ENCODE measurements at regions not wholly inside any gene's neighbourhood (a gene's known extent, or its start where the extent isn't known, plus 50 kb on each side); places are given as distances from the start of the nearest gene placed in this dataset.

GRCh38 chr21:28826569-28826968 is 166.1 kb downstream of the LTN1 start:
- DNase-seq (ENCODE audit: low read depth) = no peak

- DNase-seq (ENCODE audit: low read depth) = no peak
These were observed 166.7 kb downstream of the LTN1 start for GRCh38 chr21:28826021-28826420.

DNA sequence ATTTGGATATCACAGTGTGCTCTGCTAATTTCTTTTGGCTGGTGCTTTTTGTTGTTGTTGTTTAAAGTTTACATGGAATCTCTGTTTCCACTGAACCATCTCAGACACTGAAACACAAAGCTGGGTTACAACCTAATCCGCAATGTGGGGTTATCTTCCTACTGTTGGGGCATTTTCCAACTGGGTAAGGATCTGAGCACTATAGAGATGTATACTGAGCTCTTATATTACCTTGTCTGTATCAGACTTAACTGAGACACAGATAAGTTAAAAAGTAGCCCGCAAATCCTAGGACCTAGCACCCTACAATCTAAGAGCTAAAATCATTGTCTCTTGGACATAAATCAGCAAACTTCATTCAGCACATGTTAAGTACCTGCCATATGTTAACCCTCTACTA is 169.2 kb downstream of the LTN1 start:
- DNase-seq (ENCODE audit: low read depth) = no peak

DNA sequence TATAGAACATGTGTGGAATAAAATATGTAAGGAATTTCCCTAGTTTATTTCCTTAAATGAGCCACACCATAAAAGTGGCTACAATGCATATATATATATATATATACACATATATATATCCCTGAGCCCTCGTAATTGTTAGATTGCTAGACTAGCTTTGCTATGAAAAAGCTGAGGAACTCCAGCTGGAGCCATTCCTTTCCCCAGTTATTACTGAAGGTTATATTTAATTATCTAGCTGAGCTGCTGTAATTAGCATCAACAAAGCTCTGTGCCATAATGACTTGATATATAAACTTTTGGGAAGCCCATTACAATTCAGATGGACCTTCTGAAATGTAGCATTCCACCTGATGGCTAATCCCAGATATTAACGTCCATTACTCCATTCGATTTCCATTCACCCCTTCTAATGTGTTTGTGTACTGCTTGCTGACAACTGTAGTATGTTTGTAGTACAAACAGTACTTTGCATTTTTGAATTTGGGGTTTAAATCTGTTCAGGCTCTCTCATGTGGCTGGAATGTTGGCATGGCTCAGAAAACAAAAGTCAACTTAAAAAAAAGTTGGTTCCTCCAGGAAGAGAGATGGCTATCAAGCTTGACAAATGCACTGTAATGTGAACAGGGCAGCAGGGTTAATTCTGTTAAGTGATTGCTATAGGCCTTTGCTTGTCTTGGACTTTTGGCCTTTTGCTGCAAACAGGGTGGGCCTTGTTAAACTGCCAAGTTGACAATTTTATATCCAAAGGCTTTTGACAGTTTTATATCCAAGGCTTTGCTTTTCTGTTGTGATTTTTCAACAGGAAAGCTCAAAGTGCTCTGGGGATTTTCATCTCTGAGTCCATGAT is 170.0 kb downstream of the LTN1 start:
- no peak for DNase-seq (ENCODE audit: low read depth)

- DNase-seq (ENCODE audit: low read depth) = no peak
These were observed 170.6 kb downstream of the LTN1 start for GRCh38 chr21:28822123-28822399.

GRCh38 chr21:28821276-28822122 is 171.2 kb downstream of the LTN1 start:
- DNase-seq (ENCODE audit: low read depth) = no peak

DNA sequence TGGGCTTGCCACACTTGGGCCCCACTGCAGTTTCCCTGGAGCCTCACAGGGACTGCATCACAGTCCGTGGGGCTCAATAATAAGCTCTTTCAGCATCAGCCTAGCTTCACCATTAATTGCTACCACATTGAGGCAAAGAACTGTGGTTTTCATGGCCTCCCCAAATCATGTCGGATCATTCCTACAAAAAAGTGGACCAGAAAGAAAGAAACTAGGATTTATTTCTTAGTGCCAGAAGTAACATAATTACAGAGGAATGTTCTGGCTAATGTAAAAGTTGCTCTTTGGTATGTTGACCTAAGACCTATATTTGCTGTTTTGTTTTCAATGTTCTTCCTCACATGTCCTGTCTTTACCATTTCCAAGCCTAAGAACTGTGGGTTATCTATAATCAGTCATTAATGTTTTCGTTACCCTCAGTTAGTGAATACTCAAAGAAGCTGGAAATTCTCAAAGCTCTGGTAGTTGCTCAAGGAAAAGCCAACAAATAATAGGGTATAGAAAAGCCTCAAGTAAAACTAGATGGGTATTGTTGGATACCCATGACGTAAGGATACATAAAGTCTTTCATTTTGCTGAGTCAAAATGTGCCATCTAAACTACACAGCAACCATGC is 173.9 kb downstream of the LTN1 start:
- DNase-seq (ENCODE audit: low read depth) = no peak

DNA sequence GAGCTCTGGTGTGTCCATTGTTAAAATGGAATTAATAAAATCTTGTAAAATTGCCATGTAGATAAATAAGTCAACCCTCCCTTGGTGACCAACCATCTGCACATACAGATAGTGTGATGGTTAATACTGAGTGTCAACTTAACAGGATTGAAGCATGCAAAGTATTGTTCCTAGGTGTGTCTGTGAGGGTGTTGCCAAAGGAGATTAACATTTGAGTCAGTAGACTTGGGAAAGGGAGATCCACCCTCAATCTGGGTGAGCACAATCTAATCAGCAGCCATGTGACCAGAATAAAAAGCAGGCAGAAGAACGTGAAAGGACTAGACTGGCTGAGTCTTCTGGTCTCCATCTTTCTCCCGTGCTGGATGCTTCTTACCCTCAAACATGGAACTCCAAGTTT is 174.8 kb downstream of the LTN1 start:
- DNase-seq (ENCODE audit: low read depth) = no peak

DNA sequence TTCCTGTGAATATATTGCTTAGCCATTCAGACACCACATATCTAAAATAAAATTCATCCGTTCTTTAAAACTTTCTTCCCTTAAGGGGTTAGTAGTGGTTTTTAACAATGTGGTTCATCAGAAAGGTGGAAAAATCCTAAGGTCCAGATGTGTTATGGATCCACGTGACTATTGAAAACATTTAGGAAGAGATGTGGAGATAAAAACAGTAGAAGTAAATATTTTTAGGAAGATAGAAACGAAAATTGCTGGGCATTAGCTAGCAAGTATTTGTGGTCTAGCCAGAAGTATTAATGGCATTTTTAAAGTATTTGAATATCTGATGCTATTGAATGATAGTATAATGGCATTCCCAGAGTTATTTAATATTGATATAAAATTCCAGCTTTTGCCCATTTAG is 180.8 kb downstream of the LTN1 start:
- no peak for DNase-seq (ENCODE audit: low read depth)

DNA sequence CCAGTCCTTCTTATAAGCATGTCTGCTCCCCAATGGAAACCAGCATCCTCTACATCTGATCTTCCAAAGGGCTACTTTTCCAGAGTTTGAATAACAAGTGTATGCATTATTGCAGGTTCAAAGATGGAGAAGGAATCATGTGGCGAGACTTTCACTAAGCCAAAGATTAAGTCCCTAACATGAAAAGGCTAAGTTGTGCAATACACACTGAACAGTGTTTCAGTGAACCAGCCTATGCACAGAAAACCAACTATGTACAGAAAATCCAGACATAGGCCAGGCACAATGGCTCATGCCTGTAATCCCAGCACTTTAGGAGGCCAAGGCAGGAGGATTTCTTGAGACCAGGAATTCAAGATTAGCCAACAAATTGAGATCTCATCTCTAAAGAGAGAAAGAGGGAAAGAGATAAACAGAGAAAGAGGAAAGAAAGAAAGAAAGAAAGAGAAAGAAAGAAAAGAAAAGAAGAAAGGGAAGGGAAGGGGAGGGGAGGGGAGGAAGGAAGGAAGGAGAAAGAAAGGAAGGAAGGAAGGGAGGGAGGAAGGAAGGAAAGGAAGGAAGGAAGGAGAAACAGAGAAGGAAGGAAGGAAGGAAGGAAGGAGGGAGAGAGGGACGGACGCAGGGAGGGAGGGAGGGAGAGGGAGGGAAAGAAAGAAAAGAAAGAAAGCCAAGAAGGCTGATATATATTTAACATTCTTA is 181.7 kb downstream of the LTN1 start:
- DNase-seq (ENCODE audit: low read depth) = no peak

- DNase-seq (ENCODE audit: low read depth) = no peak
These were observed 186.8 kb downstream of the LTN1 start for GRCh38 chr21:28805885-28806284.

- no peak for DNase-seq (ENCODE audit: low read depth)
These were observed 188.5 kb downstream of the LTN1 start for GRCh38 chr21:28804089-28804670.

GRCh38 chr21:28801906-28802305 is 190.8 kb downstream of the LTN1 start:
- no peak for DNase-seq (ENCODE audit: low read depth)

DNA sequence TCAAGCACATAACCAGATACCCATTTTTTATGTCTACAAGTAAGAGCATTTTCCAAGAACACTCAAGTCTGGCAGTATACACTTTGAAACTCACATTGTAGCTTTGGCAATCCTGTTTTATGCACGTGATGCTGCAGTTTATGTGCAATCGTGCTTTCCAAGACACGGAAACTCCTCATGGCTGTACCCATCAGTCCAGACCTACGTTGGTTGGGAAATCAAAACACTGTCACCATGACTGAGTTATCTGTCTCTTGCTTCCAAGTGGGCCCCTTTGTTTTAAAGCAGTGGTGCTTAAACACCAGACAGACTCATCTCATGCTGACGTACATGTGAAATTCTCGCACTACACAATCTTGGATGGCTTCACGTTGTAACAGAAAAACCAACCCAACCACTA is 192.8 kb downstream of the LTN1 start:
- DNase-seq (ENCODE audit: low read depth) = no peak

GRCh38 chr21:28798798-28799197 is 193.9 kb downstream of the LTN1 start:
- DNase-seq (ENCODE audit: low read depth) = no peak

GRCh38 chr21:28795251-28795650 is 197.4 kb downstream of the LTN1 start:
- DNase-seq (ENCODE audit: low read depth) = no peak

DNA sequence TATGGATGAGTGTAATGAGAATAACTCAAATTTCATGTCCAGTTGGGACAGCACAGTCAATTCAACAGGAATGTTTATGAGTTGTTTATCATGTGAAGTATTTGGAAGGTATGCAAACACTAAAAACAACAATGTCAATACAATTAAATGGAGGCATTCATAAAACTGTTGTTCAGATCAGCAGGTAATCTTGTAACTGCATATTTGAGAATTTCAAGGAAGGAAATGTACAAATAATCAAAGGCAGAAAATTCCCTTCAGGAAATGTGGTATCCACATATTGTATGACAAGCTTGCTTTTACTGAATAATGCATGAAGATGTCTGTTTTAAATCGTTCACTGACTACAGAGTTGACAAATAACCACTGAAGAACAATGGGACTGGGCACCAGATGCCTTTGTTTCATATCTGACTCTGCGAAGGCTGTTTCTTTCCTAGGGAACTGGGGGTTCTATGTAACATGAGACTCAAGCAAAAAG is 198.3 kb downstream of the LTN1 start:
- DNase-seq (ENCODE audit: low read depth) = no peak

GRCh38 chr21:28793043-28793442 is 199.6 kb downstream of the LTN1 start:
- DNase-seq (ENCODE audit: low read depth) = no peak

DNA sequence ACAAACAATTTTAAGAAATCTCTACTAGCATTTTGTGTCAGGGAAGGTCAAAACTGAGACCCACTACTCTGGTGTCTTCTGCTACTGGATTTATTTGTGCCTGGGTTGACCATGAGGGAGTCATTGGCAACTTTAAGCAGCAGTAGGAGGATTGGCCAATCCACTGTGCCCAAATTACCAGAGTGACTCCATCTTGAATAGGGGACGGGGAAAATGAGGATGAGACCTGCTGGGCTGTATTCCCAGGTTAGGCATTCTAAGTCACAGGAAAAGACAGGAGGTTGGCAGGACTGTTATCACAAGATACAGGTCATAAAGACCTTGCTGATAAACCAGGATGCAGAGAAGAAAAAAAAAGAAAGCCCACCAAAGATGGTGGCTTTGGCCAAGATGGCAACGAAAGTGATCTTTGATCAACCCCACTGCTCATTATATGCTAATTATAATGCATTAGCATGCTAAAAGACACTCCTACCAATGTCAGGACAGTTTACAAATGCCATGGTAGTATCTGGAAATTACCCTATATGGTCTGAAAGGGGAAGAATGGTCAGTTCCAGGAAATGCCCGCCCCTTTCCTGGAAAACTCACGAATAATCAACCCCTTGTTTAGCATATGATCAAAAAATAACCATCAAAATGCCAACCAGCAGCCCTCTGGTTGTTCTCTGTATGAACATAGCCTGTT is 200.9 kb downstream of the LTN1 start:
- DNase-seq (ENCODE audit: low read depth) = no peak

- DNase-seq (ENCODE audit: low read depth) = no peak
These were observed 202.3 kb downstream of the LTN1 start for GRCh38 chr21:28790335-28790734.

GRCh38 chr21:28789523-28789922 is 203.2 kb downstream of the LTN1 start:
- no peak for DNase-seq (ENCODE audit: low read depth)
